Stimulated activated CD4-positive, alpha-beta T cell treated with anti-CD3 and anti-CD28 coated beads, Interleukin-15, amount 100 ng/mL, for 1 hour (primary cell): ENCODE measurements at regions not wholly inside any gene's neighbourhood (a gene's known extent, or its start where the extent isn't known, plus 50 kb on each side); places are given as distances from the start of the nearest gene placed in this dataset.

Source experiments
- DNase-seq, 2 donors: peaks; one replicate each; pipeline ENCODE4 v3.0.0-alpha.2; 2020; ENCODE audit warnings: low read depth in 1 of 2, low spot score in 1 of 2

DNA sequence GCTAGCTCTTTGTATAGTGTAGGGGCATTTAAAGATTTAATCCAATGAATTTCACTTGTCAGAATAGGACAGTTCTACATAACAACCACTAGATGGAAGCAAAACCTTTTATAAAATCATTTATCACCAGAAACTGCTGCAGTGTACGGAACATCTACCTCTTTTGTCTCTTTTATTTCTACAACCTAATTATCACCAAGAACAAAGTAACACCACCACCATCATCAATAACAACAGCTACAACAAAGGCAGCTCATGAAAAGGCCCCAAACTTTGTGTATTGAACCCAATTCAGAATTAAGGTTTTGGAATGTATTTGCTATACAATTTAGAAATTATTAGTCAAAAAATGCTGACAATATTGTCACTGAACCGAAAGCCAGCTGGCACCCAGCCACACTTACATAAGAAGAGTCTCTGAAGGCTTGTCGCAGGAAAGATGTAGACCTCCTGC, 260.9 kb upstream of the RPS6KA3 start:
- DNase-seq: no peak

DNA sequence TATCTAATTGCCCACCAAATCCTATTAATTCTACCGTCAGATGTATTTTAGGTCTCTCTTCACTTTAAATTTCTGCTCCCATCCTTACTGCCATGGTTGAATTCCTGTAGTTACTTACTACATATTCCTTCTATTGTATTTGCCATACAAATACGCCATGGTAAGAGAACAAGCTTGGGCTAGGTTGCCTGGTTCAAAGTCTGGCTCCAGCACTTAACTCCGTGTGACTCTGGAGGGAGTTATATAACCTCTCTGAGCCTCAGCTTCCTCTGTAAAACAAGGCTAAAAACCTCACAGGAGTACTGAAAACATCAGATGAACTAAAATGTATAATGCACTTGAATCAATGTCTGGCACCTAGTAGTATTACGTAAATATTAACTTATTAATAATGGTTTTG, 260.3 kb upstream of the RPS6KA3 start:
- no peak for DNase-seq

DNA sequence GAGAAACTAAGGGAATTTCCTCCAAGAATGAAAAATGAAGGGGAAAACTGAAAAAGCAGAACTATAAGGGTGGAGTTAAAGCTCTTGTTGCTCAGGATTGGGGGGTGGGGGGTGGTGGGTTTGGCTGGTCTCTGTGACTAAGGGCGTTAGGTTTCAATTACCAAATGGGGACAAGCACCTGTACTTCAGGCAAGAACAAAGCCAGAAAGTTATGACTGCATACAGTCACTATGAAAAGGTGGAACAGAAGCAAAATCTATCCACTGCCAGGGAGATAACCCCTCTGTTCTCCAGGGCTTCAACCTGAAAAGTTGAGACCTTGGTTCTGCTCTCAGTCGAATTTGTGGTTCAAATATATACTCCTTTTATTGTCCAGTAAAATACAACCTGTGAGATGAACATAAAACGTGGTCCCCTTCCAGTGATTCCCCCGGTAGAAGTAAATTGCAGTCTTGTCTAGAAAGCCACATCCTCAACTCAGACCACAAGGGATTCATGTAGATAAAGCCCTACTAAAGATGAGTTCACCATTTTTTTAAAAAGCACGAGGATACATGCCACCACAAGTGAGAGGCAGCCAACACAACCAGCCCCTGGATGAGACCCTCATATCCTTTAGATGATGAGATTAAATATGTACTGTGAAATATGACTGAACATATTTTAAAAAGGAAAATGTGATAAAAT, 257.1 kb upstream of the RPS6KA3 start:
- DNase-seq: no peak

DNA sequence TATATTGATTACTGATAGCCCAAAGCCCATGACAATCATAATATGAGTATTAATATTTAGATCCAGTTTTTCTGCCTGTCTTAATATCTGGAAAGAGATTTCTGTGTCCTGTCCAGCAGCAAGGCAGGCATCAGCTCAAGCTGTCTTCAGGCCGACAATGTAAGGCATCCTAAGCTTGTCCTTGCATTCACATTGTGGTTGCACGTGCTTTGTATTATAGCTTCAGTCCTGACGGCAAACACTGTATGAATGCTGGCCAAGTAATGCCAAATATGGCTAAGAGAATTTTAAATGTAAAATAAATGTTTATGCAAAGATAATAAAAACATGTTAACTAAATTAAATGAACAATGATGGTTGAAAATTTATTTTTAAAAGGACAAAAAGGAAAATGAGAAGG, 255.7 kb upstream of the RPS6KA3 start:
- DNase-seq: no peak

DNA sequence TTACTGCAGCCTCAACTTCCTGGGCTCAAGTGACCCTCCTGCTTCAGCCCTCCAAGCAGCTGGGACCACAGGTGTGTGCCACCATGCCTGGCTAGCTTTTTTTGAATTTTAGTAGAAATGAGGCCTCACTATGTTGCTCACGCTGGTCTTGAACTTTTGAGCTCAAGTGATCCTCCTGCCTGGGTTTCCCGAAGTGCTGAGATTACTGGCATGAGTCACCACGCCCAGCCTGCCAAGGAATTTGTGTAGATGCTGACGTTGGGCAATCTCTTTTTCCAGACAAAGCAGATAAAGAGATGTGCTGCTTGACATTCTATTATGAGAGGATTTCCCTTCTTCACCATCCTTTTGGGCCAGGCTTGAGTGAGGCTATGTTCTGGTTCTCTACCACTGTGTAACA, 254.5 kb upstream of the RPS6KA3 start:
- DNase-seq: no peak

DNA sequence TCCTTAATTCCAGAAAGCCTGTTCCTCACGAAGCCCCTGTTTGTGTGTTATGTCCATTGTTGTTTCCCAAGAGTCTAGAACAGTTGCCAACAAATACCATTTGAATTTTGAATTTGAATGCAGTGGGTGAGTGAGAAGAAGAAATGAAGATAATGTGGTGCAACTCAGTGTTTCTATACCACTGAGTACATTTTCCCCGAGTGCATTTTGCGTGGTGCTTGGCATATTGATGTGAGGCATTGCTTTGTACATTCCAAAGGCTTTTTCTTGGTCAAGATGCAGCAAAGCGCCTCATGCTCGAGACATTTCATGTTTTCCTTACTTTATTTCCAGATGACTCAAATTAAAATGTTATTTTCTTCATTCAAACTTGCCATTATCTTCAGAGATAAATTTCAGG, 253.1 kb upstream of the RPS6KA3 start:
- DNase-seq: no peak

DNA sequence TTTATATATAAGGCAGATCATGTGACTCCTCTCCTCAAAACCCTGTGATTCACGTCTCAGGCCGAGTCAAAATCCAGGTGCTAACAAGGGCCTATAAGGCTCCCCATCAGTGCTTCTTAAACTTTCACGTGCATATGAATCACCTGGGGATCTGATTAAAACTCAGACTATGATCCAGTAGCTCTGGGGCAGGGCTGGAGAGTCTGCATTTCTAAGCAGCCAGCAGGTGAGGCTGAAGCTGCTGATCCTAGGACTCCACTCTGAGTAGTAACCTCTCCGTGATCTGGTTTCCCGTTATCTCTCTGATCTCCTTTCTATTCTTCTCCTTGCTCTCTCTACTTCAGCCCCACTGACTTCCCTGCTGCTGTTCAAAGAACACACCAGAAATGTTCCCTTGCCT, 252.4 kb upstream of the RPS6KA3 start:
- no peak for DNase-seq

DNA sequence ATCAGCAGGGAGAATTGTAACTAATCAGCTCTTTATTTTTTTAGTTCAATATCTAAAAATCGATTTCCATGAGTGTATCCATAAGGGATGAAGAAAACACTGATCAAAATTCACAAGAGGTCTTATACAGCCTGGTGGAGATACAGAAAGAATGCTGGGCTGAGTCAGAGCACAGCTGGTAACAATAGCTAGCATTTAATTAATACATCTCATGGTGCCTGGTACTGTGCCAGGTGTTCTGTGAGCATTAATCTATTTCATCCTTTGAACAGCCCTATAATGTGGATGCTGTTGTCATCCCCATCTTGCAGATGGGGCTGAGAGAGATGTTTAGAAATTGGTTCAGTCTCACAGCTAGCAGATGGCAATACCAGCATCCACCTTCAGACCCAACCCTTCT, 250.9 kb upstream of the RPS6KA3 start:
- DNase-seq: no peak

DNA sequence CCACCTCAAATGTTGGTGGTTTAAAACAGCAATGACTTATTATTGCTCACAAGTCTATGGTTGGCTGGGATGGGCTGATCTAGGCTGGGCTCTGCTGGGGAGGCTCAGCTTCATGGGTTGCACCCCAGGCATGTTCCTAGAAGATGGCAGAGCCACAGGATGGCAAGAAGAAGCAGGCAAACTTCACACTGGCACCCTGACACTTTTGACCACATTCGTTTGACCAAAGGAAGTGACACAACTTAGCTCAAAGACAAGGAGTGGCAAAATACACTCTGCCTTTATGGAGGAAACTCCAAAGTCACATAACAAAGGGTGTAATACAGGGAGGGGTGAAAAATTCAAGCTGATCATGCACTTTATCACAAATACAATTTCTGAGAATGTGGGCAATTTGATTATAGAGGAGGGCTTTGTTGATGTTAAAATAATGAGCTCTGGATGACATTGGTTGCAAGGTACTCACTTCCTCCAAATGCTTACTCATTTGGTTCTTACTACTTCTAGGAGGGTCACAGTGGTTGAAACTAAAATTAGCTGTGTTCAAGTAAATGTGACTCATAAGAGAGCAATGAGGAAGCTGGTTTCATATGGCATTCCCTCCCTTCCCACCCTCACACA, 249.2 kb upstream of the RPS6KA3 start:
- DNase-seq: no peak

DNA sequence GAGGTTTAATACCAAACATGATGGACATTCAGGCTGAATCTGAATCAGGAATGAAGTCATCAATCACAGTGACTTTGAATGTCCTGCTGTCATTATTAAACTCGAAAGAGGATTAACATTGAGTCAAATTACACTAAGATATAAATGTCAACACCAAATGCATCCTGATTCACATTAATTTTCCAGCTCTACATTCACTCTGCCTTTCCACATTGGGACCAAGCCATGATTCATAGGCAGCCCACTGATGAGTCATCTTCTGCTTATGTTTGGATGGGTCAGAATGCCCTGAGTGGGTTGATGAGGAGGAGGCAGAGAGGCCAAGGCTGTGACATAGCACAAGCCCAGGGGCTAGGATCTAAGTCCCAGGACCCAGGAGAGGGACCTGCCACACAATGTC, 247.6 kb upstream of the RPS6KA3 start:
- no peak for DNase-seq

DNA sequence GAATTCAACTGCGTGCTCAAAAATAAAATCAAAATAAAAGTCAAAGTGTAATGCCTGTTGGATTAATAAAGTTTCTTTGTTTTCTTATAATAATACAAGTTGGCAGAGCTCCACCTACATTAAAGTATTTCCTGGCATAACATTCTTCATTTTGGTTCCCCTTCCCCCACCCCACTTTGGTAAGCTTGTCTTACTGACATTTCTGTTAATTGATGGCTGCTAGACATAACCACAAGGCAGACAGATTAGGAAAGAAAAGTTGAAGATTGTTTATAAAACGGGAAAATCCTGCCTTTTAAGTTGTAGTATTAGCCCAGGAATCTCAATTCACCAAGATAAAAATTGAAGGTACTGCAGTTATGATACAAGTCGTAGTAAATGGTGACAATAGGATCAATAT, 246.5 kb upstream of the RPS6KA3 start:
- no peak for DNase-seq

DNA sequence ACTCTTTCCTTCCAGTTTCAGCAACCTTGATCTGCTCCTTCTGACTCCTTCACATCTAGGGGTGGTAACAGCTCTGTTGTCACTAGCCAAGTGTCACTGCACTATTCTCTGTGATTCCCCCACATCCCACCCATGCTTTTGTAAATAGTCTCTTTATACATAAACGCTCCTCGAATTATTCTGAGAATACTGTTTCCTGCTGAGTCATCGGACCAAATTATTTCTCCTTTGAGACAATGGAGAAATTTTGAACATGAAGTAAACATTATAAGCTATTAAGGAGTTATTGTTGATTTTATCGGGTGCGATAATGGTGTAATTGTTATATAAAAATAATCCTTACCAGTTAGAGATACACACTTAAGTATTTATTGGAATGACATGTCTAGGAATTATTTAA, 245.1 kb upstream of the RPS6KA3 start:
- no peak for DNase-seq

DNA sequence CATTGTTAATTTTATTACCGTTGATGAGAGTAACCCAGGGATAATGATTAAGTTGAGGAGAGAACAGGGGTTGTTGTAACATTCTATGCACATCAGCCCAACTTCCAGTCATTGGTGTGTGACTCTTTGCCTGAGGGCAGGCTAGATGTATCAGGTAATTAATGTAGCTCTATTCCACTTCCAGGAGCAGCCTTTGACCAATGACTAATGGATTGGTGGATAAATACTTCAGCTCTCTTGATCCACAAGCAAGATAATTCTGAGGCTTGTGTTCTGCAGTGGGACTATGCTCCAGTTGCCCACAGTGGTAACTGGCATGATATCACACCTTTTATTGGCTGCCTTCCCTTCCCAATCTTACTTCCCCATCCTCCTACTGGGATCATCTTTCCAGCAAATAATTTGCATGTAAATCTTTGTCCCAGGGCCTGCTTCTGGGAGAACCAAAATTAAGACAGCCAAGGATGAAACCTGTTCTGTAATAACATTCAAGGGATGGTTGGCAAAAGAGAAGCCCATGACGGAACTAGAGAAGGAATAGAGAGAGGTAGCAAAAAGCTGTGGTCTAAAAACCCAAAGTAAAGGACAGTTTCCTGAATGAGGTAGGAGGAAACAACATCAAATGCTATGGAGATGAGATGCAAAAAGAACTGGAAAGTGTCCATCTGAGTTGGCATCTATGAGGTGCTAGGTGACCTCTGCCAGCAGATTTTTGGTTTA, 241.4 kb upstream of the RPS6KA3 start:
- no peak for DNase-seq

DNA sequence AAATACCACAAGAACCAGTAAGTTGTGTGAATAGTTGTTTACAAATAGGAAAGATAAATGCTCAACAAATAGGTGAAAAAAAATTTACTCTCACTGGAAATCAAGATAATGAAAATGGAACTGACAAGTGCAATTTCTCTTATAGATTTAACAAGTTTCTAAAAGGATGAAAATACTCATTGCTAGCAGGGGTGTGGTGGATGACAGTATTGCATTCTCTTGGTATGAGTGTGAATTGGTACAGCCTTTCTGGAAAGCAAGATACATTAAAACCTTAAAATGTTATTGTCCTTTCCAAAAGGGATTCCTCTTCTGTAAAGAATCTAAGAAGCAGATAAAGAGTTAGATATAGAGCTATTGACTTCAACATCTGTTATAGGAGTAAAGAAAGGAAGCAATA, 240.0 kb upstream of the RPS6KA3 start:
- DNase-seq: no peak

DNA sequence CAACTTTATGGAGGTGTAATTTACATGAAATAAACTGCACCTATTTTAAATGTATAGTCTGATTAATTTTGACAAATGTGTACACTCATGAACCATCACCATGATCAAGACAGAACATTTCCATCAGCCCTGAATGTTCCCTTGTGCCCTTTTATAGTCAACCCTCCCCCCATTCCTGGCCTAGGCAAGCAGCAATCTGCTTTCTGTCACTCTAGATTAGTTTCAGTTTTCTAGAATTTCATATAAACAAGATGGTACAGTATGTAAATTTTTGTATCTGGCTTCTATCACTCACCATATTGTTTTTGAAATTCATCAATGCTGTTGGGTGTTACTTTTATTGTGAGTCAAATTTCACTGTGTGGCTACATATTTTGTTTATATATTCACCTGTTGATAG, 234.2 kb upstream of the RPS6KA3 start:
- no peak for DNase-seq

DNA sequence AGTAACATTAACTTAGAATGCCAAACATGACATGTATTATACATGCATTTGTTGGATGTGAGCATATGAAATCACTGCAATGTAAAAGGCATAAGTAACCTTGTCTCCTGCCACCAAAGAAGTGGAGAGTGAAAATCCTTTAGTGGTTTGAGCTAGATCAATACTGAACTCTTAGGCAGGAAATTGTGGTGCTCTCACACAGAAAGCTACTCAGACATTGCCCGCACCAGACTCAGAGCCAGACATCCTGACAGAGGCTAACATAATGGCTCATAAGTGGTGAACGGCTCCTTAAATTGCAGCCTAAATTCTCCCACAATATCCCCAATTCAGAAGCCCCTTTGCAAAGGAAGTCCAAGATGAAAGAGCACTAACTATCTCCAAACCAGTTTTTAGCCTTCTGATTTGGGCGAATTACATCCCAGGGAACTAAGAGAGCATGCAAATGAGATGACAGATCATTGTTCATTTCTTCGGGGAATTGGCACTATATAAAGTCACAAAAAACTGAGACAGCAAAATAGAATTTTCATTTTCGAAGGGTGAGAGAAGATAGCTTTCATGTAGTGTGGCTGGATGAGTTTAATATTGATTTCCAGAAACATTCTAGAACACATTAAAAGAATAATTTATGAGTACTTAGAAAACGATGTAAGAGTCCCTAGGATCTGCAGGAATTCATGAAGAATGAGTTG, 233.6 kb upstream of the RPS6KA3 start:
- no peak for DNase-seq

DNA sequence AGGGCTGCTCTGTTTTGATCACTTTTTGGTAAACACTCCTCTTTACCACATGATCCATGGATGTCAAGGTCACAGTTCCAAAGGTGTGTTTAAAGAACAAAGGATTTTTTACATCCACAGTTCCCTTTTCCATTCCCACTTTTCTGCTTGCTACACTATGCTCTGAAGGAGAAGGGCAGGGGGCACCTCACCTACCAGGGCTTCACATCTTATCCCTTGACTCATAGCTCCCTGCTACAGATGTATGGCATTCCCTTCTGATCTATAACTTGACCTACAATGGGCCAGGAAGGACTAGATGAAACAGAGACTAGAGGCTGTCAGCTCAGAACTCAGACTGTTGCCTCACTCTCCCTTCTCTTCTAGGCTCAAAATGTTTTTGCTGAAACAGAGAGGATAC, 233.1 kb upstream of the RPS6KA3 start:
- DNase-seq: no peak

DNA sequence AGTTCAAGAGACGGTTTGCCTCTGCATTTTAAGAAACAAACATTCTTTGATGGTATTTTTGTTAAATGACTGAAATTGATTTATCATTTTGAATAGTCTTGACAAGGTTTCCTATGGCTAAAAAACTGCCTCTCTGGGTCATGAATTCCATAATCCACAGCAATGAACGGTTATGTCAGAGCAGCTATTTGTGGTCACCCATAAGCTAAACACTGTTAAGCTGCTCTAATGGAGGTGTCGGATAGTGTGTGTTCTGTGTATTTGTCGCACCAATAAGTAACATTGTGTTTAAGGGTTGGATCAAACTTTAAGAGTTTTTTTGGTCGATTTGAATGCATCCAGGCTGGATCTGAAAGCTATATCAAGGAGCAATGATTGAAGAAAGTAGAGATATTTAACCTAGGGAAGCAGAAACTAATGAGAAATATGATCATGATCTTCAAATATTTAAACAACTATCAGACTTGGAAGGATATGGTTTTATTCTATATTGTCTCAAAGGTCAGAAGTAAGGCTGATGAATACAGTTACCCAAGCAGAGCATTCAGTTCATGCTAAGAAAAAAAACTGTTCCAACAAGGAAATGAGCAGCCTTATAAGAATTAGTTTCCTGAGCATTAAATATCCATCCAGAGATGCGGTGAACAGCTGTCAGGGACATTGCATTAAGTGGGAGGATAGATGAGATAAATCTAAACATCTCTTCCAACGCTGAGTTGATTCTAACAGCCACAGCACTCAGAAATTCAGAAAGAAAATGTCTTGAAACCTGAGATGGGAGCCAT, 232.3 kb upstream of the RPS6KA3 start:
- no peak for DNase-seq

DNA sequence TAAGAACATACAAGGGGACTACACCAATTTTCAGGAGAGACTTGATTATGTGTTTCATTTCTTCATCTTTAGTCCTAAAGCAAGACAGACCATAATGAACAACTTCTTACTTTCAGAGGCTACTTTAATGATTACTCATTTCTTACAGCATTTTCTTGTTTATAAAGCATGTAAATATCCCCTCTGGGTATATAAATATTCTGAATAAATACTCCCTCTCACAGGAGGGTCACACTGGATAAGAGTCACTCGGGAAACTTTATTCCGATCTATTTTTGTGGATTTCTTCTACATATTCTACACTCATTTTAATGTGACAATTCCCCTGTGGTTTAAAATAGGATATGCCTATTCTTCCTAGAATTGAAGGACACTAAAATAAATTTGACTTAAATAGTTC, 228.9 kb upstream of the RPS6KA3 start:
- DNase-seq: no peak

DNA sequence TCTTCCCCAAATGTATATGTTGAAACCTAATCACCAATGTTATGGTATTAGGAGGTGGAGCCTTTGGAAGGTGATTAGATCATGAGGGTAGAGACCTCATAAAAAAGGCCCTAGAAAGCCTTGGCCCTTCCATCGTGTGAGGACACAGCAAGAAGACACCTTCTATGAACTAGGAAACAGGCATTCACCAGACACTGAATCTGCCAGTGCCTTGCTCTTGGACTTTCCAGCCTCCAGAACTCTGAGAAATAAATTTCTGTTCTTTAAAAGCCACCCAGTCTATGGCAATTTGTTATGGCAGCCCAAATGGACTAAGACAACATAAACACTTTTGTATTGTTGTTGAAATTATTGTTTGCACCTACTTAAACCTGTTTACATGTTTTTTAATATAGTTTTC, 221.8 kb upstream of the RPS6KA3 start:
- no peak for DNase-seq

DNA sequence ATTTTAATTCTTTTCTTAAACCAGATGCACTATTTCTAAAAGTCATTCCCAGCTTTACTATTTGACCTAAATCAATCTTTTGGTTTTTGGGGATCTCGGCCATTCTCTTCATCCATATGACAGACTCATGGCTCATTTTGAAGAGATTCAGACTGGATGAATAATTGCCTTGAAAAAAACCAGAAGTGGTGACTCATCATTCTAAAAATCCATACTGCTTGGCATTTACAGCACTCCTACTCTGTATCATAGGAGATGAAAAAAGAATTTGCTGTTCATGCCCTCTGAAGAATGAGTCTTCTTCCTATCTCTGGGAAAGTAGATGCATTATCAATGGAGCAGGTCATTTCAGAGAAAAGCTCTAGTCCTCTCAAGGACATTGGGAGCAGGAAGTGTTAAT, 220.5 kb upstream of the RPS6KA3 start:
- DNase-seq: no peak
